ENCODE measurements at regions not wholly inside any gene's neighbourhood (a gene's known extent, or its start where the extent isn't known, plus 50 kb on each side); places are given as distances from the start of the nearest gene placed in this dataset.

DNA sequence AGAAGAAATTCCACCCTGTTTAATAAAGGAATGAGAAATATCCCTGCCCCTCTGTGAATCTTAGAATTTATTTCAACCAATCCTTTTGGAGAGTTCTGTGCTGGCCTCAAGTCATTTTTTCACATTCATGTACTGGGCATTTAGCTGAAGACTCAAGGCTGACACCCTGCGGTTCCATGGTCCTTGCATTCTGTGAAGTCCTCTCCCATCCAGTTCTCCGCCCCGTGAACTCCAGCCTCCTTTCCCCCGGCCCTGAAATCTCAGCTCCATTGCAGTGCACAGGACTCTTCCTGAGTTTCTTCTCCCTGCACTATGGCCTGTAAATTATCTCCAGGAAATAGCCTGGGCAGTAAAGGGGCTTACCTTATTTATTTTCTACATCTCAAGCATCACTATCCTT is 183.0 kb upstream of the KCND2 start:
- H3K4me2 ChIP-seq (ENCODE audit: low read depth, low read length, poor library complexity, severe bottlenecking): no peak overlapping the region

DNA sequence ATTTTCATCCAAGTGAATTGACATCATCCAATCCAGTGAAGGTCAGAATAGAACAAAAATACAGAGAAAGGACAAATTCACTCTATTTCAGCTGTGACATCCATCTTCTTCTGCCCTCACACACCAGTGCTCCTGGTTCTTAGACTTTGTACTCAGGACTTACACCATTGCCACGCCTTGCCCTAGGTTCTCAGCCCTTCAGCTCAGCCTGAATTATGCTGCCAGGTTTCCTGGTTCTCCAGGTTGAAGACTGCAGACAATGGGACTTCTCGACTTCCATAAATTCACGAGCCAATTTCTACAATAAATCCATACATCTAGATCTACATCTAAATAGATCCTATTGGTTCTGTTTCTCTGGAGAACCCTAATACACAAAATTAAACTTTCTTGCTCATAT is 181.2 kb upstream of the KCND2 start:
- Histone ChIP-seq H3K9me2 (replicated peaks; ENCODE audit: low read depth, low read length) (no peaks in the 10 kb centered on the region), H3F3A (ENCODE audit: low read depth) (no peaks in the 10 kb centered on the region), H4K20me1 (ENCODE audit: insufficient read depth, low read length, poor library complexity, severe bottlenecking) (no peaks in the 10 kb centered on the region), H3K79me2 (ENCODE audit: insufficient read depth, low read length) (no peaks in the 10 kb centered on the region), H3K36me3 (ENCODE audit: insufficient read depth, low read length) (no peaks in the 10 kb centered on the region), H3K9ac (ENCODE audit: low read depth, low read length, poor library complexity, severe bottlenecking) (no peak overlapping the region), H3K4me2 (ENCODE audit: low read depth, low read length, poor library complexity, severe bottlenecking) (no peak overlapping the region), H3K4me1 (ENCODE audit: insufficient read depth, low read length, poor library complexity, severe bottlenecking) (no peaks in the 10 kb centered on the region), H3K27me3 (ENCODE audit: insufficient read depth, low read length, poor library complexity, severe bottlenecking) (no peaks in the 10 kb centered on the region), H3K4me3 (ENCODE audit: low read length, poor library complexity, severe bottlenecking) (no peak overlapping the region), H3K9me3 (ENCODE audit: insufficient read depth, low read depth, low read length) (no peaks in the 10 kb centered on the region), H2AFZ (ENCODE audit: low read length) (no peak overlapping the region)
- no peak for TF ChIP-seq EZH2phosphoT487 (IDR thresholded peaks at IDR 0.05; ENCODE audit: borderline replicate concordance)
- TF ChIP-seq, protein P1, sequence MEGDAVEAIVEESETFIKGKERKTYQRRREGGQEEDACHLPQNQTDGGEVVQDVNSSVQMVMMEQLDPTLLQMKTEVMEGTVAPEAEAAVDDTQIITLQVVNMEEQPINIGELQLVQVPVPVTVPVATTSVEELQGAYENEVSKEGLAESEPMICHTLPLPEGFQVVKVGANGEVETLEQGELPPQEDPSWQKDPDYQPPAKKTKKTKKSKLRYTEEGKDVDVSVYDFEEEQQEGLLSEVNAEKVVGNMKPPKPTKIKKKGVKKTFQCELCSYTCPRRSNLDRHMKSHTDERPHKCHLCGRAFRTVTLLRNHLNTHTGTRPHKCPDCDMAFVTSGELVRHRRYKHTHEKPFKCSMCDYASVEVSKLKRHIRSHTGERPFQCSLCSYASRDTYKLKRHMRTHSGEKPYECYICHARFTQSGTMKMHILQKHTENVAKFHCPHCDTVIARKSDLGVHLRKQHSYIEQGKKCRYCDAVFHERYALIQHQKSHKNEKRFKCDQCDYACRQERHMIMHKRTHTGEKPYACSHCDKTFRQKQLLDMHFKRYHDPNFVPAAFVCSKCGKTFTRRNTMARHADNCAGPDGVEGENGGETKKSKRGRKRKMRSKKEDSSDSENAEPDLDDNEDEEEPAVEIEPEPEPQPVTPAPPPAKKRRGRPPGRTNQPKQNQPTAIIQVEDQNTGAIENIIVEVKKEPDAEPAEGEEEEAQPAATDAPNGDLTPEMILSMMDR (conservative IDR thresholded peaks at IDR 0.05; ENCODE audit: low read length): no peak

More for the DNA sequence above, 183.0 kb upstream of the KCND2 start:
- Histone ChIP-seq H3K9ac (ENCODE audit: low read depth, low read length, poor library complexity, severe bottlenecking) (no peak overlapping the region), H3K36me3 (ENCODE audit: insufficient read depth, low read length) (no peaks in the 10 kb centered on the region), H3K9me3 (ENCODE audit: insufficient read depth, low read depth, low read length) (no peaks in the 10 kb centered on the region), H4K20me1 (ENCODE audit: insufficient read depth, low read length, poor library complexity, severe bottlenecking) (no peaks in the 10 kb centered on the region), H3K4me3 (ENCODE audit: low read length, poor library complexity, severe bottlenecking) (no peak overlapping the region), H2AFZ (ENCODE audit: low read length) (no peak overlapping the region), H3K9me2 (replicated peaks; ENCODE audit: low read depth, low read length) (no peaks in the 10 kb centered on the region), H3F3A (ENCODE audit: low read depth) (no peaks in the 10 kb centered on the region), H3K79me2 (ENCODE audit: insufficient read depth, low read length) (no peaks in the 10 kb centered on the region), H3K27me3 (ENCODE audit: insufficient read depth, low read length, poor library complexity, severe bottlenecking) (no peaks in the 10 kb centered on the region), H3K4me1 (ENCODE audit: insufficient read depth, low read length, poor library complexity, severe bottlenecking) (no peaks in the 10 kb centered on the region)
- no peak for TF ChIP-seq EZH2phosphoT487 (IDR thresholded peaks at IDR 0.05; ENCODE audit: borderline replicate concordance)
- TF ChIP-seq, protein P1 (conservative IDR thresholded peaks at IDR 0.05; ENCODE audit: low read length): no peak

DNA sequence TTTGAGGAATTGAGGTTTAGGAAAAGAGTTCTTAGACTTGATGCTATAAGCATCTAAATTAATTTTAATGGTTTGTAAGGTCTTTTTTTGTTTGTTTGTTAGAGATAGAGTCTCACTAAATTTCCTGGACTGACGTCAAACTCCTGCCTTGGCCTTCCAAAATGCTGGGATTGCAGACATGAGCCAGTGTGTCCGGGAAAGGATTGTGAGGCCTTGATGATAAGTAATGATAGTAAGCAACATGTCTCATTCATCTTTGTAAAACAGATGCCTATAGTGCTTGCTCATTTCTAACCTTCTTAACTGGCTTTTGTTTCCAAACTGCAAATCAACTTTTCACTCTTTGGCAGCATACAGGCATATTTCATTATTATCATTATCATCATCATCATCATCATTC is 176.0 kb upstream of the KCND2 start:
- no peak overlapping the region for H2AFZ ChIP-seq (ENCODE audit: low read length)
- H3K4me3 ChIP-seq (ENCODE audit: low read length, poor library complexity, severe bottlenecking): no peak overlapping the region
- H3K9ac ChIP-seq (ENCODE audit: low read depth, low read length, poor library complexity, severe bottlenecking): no peak overlapping the region
- H3K9me3 ChIP-seq (ENCODE audit: insufficient read depth, low read depth, low read length): no peaks in the 10 kb centered on the region
- H3K27me3 ChIP-seq (ENCODE audit: insufficient read depth, low read length, poor library complexity, severe bottlenecking): no peaks in the 10 kb centered on the region
- H4K20me1 ChIP-seq (ENCODE audit: insufficient read depth, low read length, poor library complexity, severe bottlenecking): no peaks in the 10 kb centered on the region
- no peaks in the 10 kb centered on the region for H3K36me3 ChIP-seq (ENCODE audit: insufficient read depth, low read length)
- no peaks in the 10 kb centered on the region for H3F3A ChIP-seq (ENCODE audit: low read depth)
- no peaks in the 10 kb centered on the region for H3K9me2 ChIP-seq (replicated peaks; ENCODE audit: low read depth, low read length)
- H3K4me2 ChIP-seq (ENCODE audit: low read depth, low read length, poor library complexity, severe bottlenecking): no peak overlapping the region
- H3K79me2 ChIP-seq (ENCODE audit: insufficient read depth, low read length): no peaks in the 10 kb centered on the region
- H3K4me1 ChIP-seq (ENCODE audit: insufficient read depth, low read length, poor library complexity, severe bottlenecking): no peaks in the 10 kb centered on the region
- TF ChIP-seq, protein P1 (conservative IDR thresholded peaks at IDR 0.05; ENCODE audit: low read length): no peak
- no peak for TF ChIP-seq EZH2phosphoT487 (IDR thresholded peaks at IDR 0.05; ENCODE audit: borderline replicate concordance)

Data from Loucy (cell line).